A549 (cell line): ENCODE measurements at regions not wholly inside any gene's neighbourhood (a gene's known extent, or its start where the extent isn't known, plus 50 kb on each side); places are given as distances from the start of the nearest gene placed in this dataset.
"Not testable (repeated sequence)": the region's sequence is repeated elsewhere in the genome, so short reads cannot be mapped to it uniquely, and the experiment has no call there.

Experiments used
- ATAC-seq, 2 experiments: fragments of 200-7000 bp in 1 of 2; fragments of >200 bp in 1 of 2; cut with Nextera tagmentation in 1 of 2; cut with Tn5 transposase in 1 of 2; 3 replicates each; pipeline versions ENCODE4 v1.8.0 to v1.9.1; 2018 to 2020; ENCODE audit warnings: mild to moderate bottlenecking in 1 of 2, moderate library complexity in 1 of 2
- CTCF ChIA-PET: fragments of 300-600 bp; sonication (Branson Sonifier 250); formaldehyde crosslinking; extraction: SDS; loops from one replicate; lab custom pipeline; 2021; ENCODE audit warnings: antibody characterized with exemption, inconsistent platforms; lab: Yijun Ruan, JAX
- POLR2A ChIA-PET: fragments of 350-600 bp; formaldehyde crosslinking; extraction: SDS; loops from one replicate; lab custom pipeline; 2021; ENCODE audit warnings: antibody characterized with exemption, inconsistent platforms; lab: Yijun Ruan, JAX
- DNase-seq, 2 experiments: peaks; one replicate each; pipeline versions ENCODE4 v3.0.0 to v3.0.0-alpha.2; 2011 to 2016; ENCODE audit warnings: low read depth in 1 of 2, low spot score in 1 of 2
- FAIRE-seq: peaks from 2 replicates; lab custom pipeline; 2011; peaks lifted over from hg19 to GRCh38; lab: Jason Lieb, UNC
- H3K27ac ChIP-seq, 2 experiments: fragments of >200 bp; sonication (Bioruptor Twin); formaldehyde crosslinking; 3 replicates each; pipeline ENCODE4 v1.5.1; 2016 to 2017
- H3K4me1 ChIP-seq: fragments of >200 bp; sonication (Bioruptor Twin); formaldehyde crosslinking; 3 replicates; pipeline ENCODE4 v1.6.1; 2016
- H3K4me2 ChIP-seq: fragments of >200 bp; sonication (Bioruptor Twin); formaldehyde crosslinking; 3 replicates; pipeline ENCODE4 v1.6.1; 2016
- H3K4me3 ChIP-seq: fragments of >200 bp; sonication (Bioruptor Twin); formaldehyde crosslinking; 3 replicates; pipeline ENCODE4 v1.5.1; 2016
- H3K9me3 ChIP-seq: fragments of >200 bp; sonication (Bioruptor Twin); formaldehyde crosslinking; 3 replicates; pipeline ENCODE4 v1.6.1; 2016
- CTCF ChIP-seq: fragments of >200 bp; sonication (Bioruptor Twin); formaldehyde crosslinking; IDR thresholded peaks from 3 replicates; pipeline ENCODE4 v1.5.1; 2016
- EP300 ChIP-seq, 2 experiments: fragments of >200 bp; sonication (Bioruptor Twin); formaldehyde crosslinking; IDR thresholded peaks; 2 replicates in 1 of 2; 3 replicates in 1 of 2; pipeline ENCODE4 v1.6.1; 2016 to 2017
- ESRRA ChIP-seq: fragments of 150-350 bp; IDR thresholded peaks from 2 replicates; pipeline ENCODE4 v1.6.1; 2014; ENCODE audit warnings: mild to moderate bottlenecking, low read length, borderline replicate concordance
- GATA3 ChIP-seq: IDR thresholded peaks from 2 replicates; pipeline ENCODE4 v1.6.1; 2012; ENCODE audit warnings: borderline replicate concordance
- HMGXB4 ChIP-seq: fragments of 250-450 bp; sonication (Bioruptor Pico); IDR thresholded peaks from 2 replicates; pipeline ENCODE4 v1.5.0; 2021; ENCODE audit warnings: mild to moderate bottlenecking, moderate library complexity, borderline replicate concordance
- HOXA7 ChIP-seq: fragments of 250-450 bp; sonication (Bioruptor Pico); IDR thresholded peaks from 2 replicates; pipeline ENCODE4 v1.5.0; 2020; ENCODE audit warnings: mild to moderate bottlenecking, moderate library complexity
- HOXB13 ChIP-seq: fragments of 250-450 bp; sonication (Bioruptor Pico); IDR thresholded peaks from 2 replicates; pipeline ENCODE4 v1.5.0; 2020; ENCODE audit warnings: low read depth, mild to moderate bottlenecking, moderate library complexity
- JUN ChIP-seq, 2 experiments: fragments of >200 bp; sonication (Bioruptor Twin); formaldehyde crosslinking; IDR thresholded peaks; 2 replicates in 1 of 2; 3 replicates in 1 of 2; pipeline ENCODE4 v1.6.1; 2016 to 2017
- JUNB ChIP-seq: fragments of >200 bp; sonication (Bioruptor Twin); formaldehyde crosslinking; IDR thresholded peaks from 2 replicates; pipeline ENCODE4 v1.6.1; 2016
- KDM5A ChIP-seq: fragments of 200-600 bp; sonication (generic); IDR thresholded peaks from 2 replicates; pipeline ENCODE4 v1.6.1; 2016; ENCODE audit warnings: antibody characterized with exemption, mild to moderate bottlenecking
- MAFK ChIP-seq: fragments of 450-650 bp; IDR thresholded peaks from 2 replicates; pipeline ENCODE4 v1.6.1; 2014; ENCODE audit not compliant: partially characterized antibody
- MAX ChIP-seq: IDR thresholded peaks from 2 replicates; pipeline ENCODE4 v1.6.1; 2012
- MYC ChIP-seq: IDR thresholded peaks from 2 replicates; pipeline ENCODE4 v1.6.1; 2012; ENCODE audit warnings: mild to moderate bottlenecking, inconsistent platforms, low read length, improper control_type of control experiment, borderline replicate concordance
- NFE2L2 ChIP-seq: fragments of 150-350 bp; conservative IDR thresholded peaks from 2 replicates; pipeline ENCODE4 v1.6.1; 2014; ENCODE audit warnings: low read length
- NPAS2 ChIP-seq: fragments of 250-450 bp; sonication (Bioruptor Pico); IDR thresholded peaks from 2 replicates; pipeline ENCODE4 v1.8.0; 2022; ENCODE audit warnings: mild to moderate bottlenecking, moderate library complexity, borderline replicate concordance
- NR3C1 ChIP-seq: fragments of >200 bp; sonication (Bioruptor Twin); formaldehyde crosslinking; IDR thresholded peaks from 3 replicates; pipeline ENCODE4 v1.6.1; 2017
- PBX3 ChIP-seq: IDR thresholded peaks from 2 replicates; pipeline ENCODE4 v1.6.1; 2012
- POLR2A ChIP-seq: IDR thresholded peaks from 2 replicates; pipeline ENCODE4 v1.6.1; 2012; ENCODE audit warnings: mild to moderate bottlenecking, low read length
- RARB ChIP-seq: fragments of 250-450 bp; sonication (Bioruptor Pico); IDR thresholded peaks from 2 replicates; pipeline ENCODE4 v1.8.0; 2021; ENCODE audit warnings: mild to moderate bottlenecking, moderate library complexity
- RFX5 ChIP-seq: fragments of 450-650 bp; IDR thresholded peaks from 2 replicates; pipeline ENCODE4 v1.7.1; 2014; ENCODE audit warnings: antibody characterized with exemption, mild to moderate bottlenecking, moderate library complexity
- SREBF2 ChIP-seq: fragments of 450-650 bp; IDR thresholded peaks from 2 replicates; pipeline ENCODE4 v1.6.1; 2014; ENCODE audit warnings: mild to moderate bottlenecking, moderate library complexity
- TFCP2L1 ChIP-seq: fragments of 250-450 bp; sonication (Bioruptor Pico); IDR thresholded peaks from 2 replicates; pipeline ENCODE4 v1.5.0; 2021; ENCODE audit warnings: mild to moderate bottlenecking
- TP53 ChIP-seq: fragments of 250-450 bp; sonication (Bioruptor Pico); IDR thresholded peaks from 2 replicates; pipeline ENCODE4 v1.5.0; 2021; ENCODE audit warnings: mild to moderate bottlenecking, moderate library complexity
- WGBS: methylation state at CpG from one replicate; pipeline ENCODE4 v1.1.6; 2017; ENCODE audit errors: missing lambda C conversion rate; 5-methylcytosine and 5-hydroxymethylcytosine counted together
- TF ChIP-seq, protein P1 (sequence below): fragments of >200 bp; sonication (Bioruptor Twin); formaldehyde crosslinking; IDR thresholded peaks from 2 replicates; pipeline ENCODE4 v1.6.1; 2016

DNA sequence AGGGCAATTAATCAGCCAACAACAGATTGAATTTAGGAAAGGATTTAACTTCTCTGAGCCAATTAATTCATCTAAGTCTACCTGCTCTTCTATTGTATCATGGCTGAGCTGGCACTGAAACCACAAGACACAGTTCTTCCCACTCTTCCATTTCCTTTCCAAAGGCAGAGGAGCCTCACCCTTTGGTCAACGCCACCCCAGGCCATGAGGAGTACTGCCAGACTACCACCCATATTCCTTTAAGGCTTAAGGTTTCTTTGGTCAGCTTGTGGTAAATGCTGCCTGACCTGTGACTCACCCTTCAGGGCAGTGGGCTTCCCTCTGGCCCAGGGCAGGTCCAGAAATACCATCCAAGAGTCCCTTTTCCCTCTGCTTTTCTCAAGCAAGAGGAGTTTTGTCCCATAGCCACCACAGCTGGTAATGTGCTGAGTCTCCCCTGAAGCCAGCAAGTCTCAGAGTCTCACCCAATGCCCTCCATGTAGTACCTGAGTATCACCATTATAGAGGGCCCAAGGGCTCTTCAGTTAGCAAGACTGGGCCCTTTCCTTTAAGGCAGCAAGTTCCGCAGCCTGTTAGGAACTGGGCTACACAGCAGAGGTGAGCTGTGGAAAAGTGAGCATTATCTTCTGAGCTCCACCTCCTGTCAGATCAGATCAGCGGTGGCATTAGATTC lies 900.5 kb upstream of the CRIM1 start (continued):
- no peak for TF ChIP-seq NR3C1

DNA sequence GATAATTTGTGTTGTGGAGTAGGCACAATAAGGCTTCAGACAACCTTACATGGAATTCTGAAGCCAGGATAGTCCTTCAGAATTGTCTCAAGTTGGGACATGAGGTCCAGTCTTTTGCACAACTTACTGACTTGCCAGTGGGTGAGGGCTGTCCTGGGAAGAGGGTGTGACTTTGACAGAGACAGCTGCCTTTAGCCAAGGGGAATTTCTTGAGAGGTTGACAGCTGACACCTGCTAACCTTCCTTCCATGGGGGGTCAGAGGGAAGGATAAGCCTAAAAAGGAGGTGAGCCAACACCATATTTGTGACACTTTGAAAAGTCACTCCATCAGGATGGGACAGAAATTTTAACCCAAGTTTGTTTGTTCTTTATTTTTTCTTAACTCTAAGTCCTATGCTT lies 907.8 kb upstream of the CRIM1 start:
- no peak overlapping the region for H3K4me2 ChIP-seq
- no peak for ATAC-seq
- DNase-seq, result no peak
- no peaks in the 10 kb centered on the region for H3K4me1 ChIP-seq
- no peaks in the 10 kb centered on the region for H3K9me3 ChIP-seq
- POLR2A ChIA-PET, result no interaction called here
- no peak for FAIRE-seq
- no peak overlapping the region for H3K4me3 ChIP-seq
- no peak overlapping the region for H3K27ac ChIP-seq
- CTCF ChIA-PET, result no interaction called here
- TF ChIP-seq PBX3 (no peak), NFE2L2 (no peak), JUN (IDR thresholded peaks at IDR 0.05) (no peak), TFCP2L1 (CRISPR knock-in tag) (no peak)
- TF ChIP-seq, protein P1, sequence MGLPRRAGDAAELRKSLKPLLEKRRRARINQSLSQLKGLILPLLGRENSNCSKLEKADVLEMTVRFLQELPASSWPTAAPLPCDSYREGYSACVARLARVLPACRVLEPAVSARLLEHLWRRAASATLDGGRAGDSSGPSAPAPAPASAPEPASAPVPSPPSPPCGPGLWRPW, result no peak

GRCh38 chr2:35447215-35447614 lies 908.4 kb upstream of the CRIM1 start:
- ATAC-seq (no peak), FAIRE-seq (no peak)
- 24% methylated on average over 5 of the region's 5 CpGs for WGBS

GRCh38 chr2:35443087-35443486 lies 912.5 kb upstream of the CRIM1 start:
- TF ChIP-seq HMGXB4 (CRISPR knock-in tag) (no peak), MYC (no peak), POLR2A (no peak), MAFK (no peak), HOXB13 (CRISPR knock-in tag) (no peak), RFX5 (no peak), SREBF2 (no peak), MAX (no peak), ESRRA (no peak), NR3C1 (no peak)
- TF ChIP-seq, protein P1, result no peak
- CTCF ChIA-PET, result no interaction called here
- Histone ChIP-seq H3K4me3 (no peak overlapping the region), H3K4me2 (no peak overlapping the region), H3K27ac (no peak overlapping the region), H3K4me1 (no peaks in the 10 kb centered on the region), H3K9me3 (no peaks in the 10 kb centered on the region)
- POLR2A ChIA-PET, result no interaction called here
- DNase-seq, result no peak
- ATAC-seq, result no peak
- no peak for FAIRE-seq

More at GRCh38 chr2:35447215-35447614, 908.4 kb upstream of the CRIM1 start:
- CTCF ChIA-PET, result no interaction called here
- POLR2A ChIA-PET, result no interaction called here
- Histone ChIP-seq H3K4me1 (no peaks in the 10 kb centered on the region), H3K9me3 (no peaks in the 10 kb centered on the region), H3K27ac (no peak overlapping the region), H3K4me2 (no peak overlapping the region), H3K4me3 (no peak overlapping the region)
- TF ChIP-seq GATA3 (no peak), ESRRA (no peak), MAX (no peak), JUNB (no peak), NPAS2 (CRISPR knock-in tag) (no peak), HOXA7 (CRISPR knock-in tag) (no peak), MYC (no peak), TP53 (CRISPR knock-in tag) (no peak), RARB (CRISPR knock-in tag) (no peak), EP300 (IDR thresholded peaks at IDR 0.05) (no peak), CTCF (no peak), KDM5A (no peak)
- TF ChIP-seq, protein P1, result no peak
- no peak for DNase-seq

- POLR2A ChIA-PET, H3K4me3 ChIP-seq, CTCF ChIA-PET, ATAC-seq, DNase-seq, H3K27ac ChIP-seq, H3K4me1 ChIP-seq, H3K9me3 ChIP-seq, FAIRE-seq, H3K4me2 ChIP-seq: not testable (repeated sequence)
- 28% methylated on average over 9 of the region's 9 CpGs for WGBS
Measured at GRCh38 chr2:35441575-35441974, 914.0 kb upstream of the CRIM1 start.
